ENCODE measurements at regions not wholly inside any gene's neighbourhood (a gene's known extent, or its start where the extent isn't known, plus 50 kb on each side); places are given as distances from the start of the nearest gene placed in this dataset.

GRCh38 chr12:124105546-124105945, 132.5 kb downstream of the ZNF664 start:
- no peak overlapping the region for H3K4me3 ChIP-seq (ENCODE audit: low read depth, low read length)
- no peak for DNase-seq (ENCODE audit: low read depth)
- TF ChIP-seq CTCF (conservative IDR thresholded peaks at IDR 0.05; ENCODE audit: low read depth, low read length), result no peak

GRCh38 chr12:124107351-124107750, 134.3 kb downstream of the ZNF664 start:
- DNase-seq (ENCODE audit: low read depth), result no peak
- H3K4me3 ChIP-seq (ENCODE audit: low read depth, low read length), result no peak overlapping the region
- no peak for TF ChIP-seq CTCF (conservative IDR thresholded peaks at IDR 0.05; ENCODE audit: low read depth, low read length)

GRCh38 chr12:124109760-124110159, 136.7 kb downstream of the ZNF664 start:
- no peak for TF ChIP-seq CTCF (conservative IDR thresholded peaks at IDR 0.05; ENCODE audit: low read depth, low read length)
- H3K4me3 ChIP-seq (ENCODE audit: low read depth, low read length), result no peak overlapping the region
- no peak for DNase-seq (ENCODE audit: low read depth)

- DNase-seq (ENCODE audit: low read depth), result no peak
- no peak overlapping the region for H3K4me3 ChIP-seq (ENCODE audit: low read depth, low read length)
- no peak for TF ChIP-seq CTCF (conservative IDR thresholded peaks at IDR 0.05; ENCODE audit: low read depth, low read length)
Measured at GRCh38 chr12:124110372-124110883, 137.4 kb downstream of the ZNF664 start.

GRCh38 chr12:124111006-124111405, 138.0 kb downstream of the ZNF664 start:
- no peak overlapping the region for H3K4me3 ChIP-seq (ENCODE audit: low read depth, low read length)
- no peak for DNase-seq (ENCODE audit: low read depth)
- no peak for TF ChIP-seq CTCF (conservative IDR thresholded peaks at IDR 0.05; ENCODE audit: low read depth, low read length)

- H3K4me3 ChIP-seq (ENCODE audit: low read depth, low read length), result no peak overlapping the region
- DNase-seq (ENCODE audit: low read depth), result no peak
- no peak for TF ChIP-seq CTCF (conservative IDR thresholded peaks at IDR 0.05; ENCODE audit: low read depth, low read length)
Measured at GRCh38 chr12:124114316-124114715, 141.3 kb downstream of the ZNF664 start.

GRCh38 chr12:124115496-124115895, 142.5 kb downstream of the ZNF664 start:
- TF ChIP-seq CTCF (conservative IDR thresholded peaks at IDR 0.05; ENCODE audit: low read depth, low read length), result no peak
- H3K4me3 ChIP-seq (ENCODE audit: low read depth, low read length), result no peak overlapping the region
- no peak for DNase-seq (ENCODE audit: low read depth)

Measured in epithelial cell of proximal tubule (primary cell).